HEK293 (cell line): ENCODE measurements at regions not wholly inside any gene's neighbourhood (a gene's known extent, or its start where the extent isn't known, plus 50 kb on each side); places are given as distances from the start of the nearest gene placed in this dataset.

ENCODE experiments used
- CTCF ChIA-PET: fragments of 350-600 bp; formaldehyde crosslinking; extraction: SDS; loops from one replicate; lab custom pipeline; 2021; ENCODE audit warnings: antibody characterized with exemption; lab: Yijun Ruan, JAX
- POLR2A ChIA-PET: fragments of 300-600 bp; formaldehyde crosslinking; extraction: SDS; loops from one replicate; lab custom pipeline; 2020; ENCODE audit warnings: antibody characterized with exemption, inconsistent platforms; lab: Yijun Ruan, JAX
- H3K27ac ChIP-seq: fragments of 200-500 bp; sonication (Bioruptor generic); 2 replicates; pipeline ENCODE4 v1.5.1; 2014; ENCODE audit warnings: low read depth, low read length, control low read depth, inconsistent platforms; ENCODE audit errors: extremely low read depth
- H3K36me3 ChIP-seq, 2 experiments: fragments of 200-500 bp in 1 of 2; sonication (Bioruptor generic) in 1 of 2; 1 replicate in 1 of 2; 2 replicates in 1 of 2; pipeline ENCODE4 v1.5.1; 2014 to 2017; ENCODE audit warnings: inconsistent platforms in 2 of 2, low read length in 2 of 2; ENCODE audit not compliant: control insufficient read depth in 2 of 2, insufficient read depth in 1 of 2
- H3K4me1 ChIP-seq: fragments of 200-500 bp; sonication (Bioruptor generic); 2 replicates; pipeline ENCODE4 v1.5.1; 2014; ENCODE audit warnings: mild to moderate bottlenecking, low read length, inconsistent platforms; ENCODE audit not compliant: control insufficient read depth, insufficient read depth
- H3K4me3 ChIP-seq: 2 replicates; pipeline ENCODE4 v1.5.1; 2011; ENCODE audit warnings: low read depth, mild to moderate bottlenecking, control low read depth, low read length, moderate library complexity
- H3K9me3 ChIP-seq: fragments of 200-500 bp; sonication (Bioruptor generic); 2 replicates; pipeline ENCODE4 v1.5.1; 2014; ENCODE audit warnings: low read depth, low read length, inconsistent platforms; ENCODE audit not compliant: control insufficient read depth, insufficient read depth
- EGR2 ChIP-seq: fragments of 450-650 bp; formaldehyde crosslinking; IDR thresholded peaks from 2 replicates; pipeline ENCODE4 v1.5.1; 2016; ENCODE audit warnings: low read depth, missing biosample characterization, missing genetic modification characterization
- KLF1 ChIP-seq: fragments of 450-650 bp; formaldehyde crosslinking; IDR thresholded peaks from 2 replicates; pipeline ENCODE4 v1.5.1; 2016; ENCODE audit warnings: missing biosample characterization, missing genetic modification characterization
- KLF8 ChIP-seq: fragments of 450-650 bp; formaldehyde crosslinking; IDR thresholded peaks from 2 replicates; pipeline ENCODE4 v1.5.1; 2016; ENCODE audit warnings: missing biosample characterization, missing genetic modification characterization
- REPIN1 ChIP-seq: fragments of 450-650 bp; formaldehyde crosslinking; IDR thresholded peaks from 2 replicates; pipeline ENCODE4 v1.5.1; 2017; ENCODE audit warnings: missing biosample characterization, missing genetic modification characterization, low read depth
- REST ChIP-seq: fragments of 450-650 bp; formaldehyde crosslinking; IDR thresholded peaks from 2 replicates; pipeline ENCODE4 v1.5.1; 2016; ENCODE audit warnings: missing biosample characterization, missing genetic modification characterization
- SP3 ChIP-seq: fragments of 450-650 bp; formaldehyde crosslinking; IDR thresholded peaks from 2 replicates; pipeline ENCODE4 v1.5.1; 2016; ENCODE audit warnings: missing biosample characterization, missing genetic modification characterization
- ZFHX2 ChIP-seq: fragments of 450-650 bp; formaldehyde crosslinking; conservative IDR thresholded peaks from 2 replicates; pipeline ENCODE4 v1.5.1; 2016; ENCODE audit warnings: missing biosample characterization, missing genetic modification characterization
- ZNF112 ChIP-seq: fragments of 450-650 bp; formaldehyde crosslinking; IDR thresholded peaks from 2 replicates; pipeline ENCODE4 v1.5.0; 2017; ENCODE audit warnings: missing biosample characterization, missing genetic modification characterization
- ZNF133 ChIP-seq: fragments of 450-650 bp; formaldehyde crosslinking; IDR thresholded peaks from 2 replicates; pipeline ENCODE4 v1.5.1; 2016; ENCODE audit warnings: missing biosample characterization, missing genetic modification characterization
- ZNF138 ChIP-seq: fragments of 450-650 bp; formaldehyde crosslinking; IDR thresholded peaks from 2 replicates; pipeline ENCODE4 v1.5.1; 2016; ENCODE audit warnings: missing biosample characterization, missing genetic modification characterization, borderline replicate concordance
- ZNF169 ChIP-seq: fragments of 450-650 bp; formaldehyde crosslinking; IDR thresholded peaks from 2 replicates; pipeline ENCODE4 v1.5.1; 2016; ENCODE audit warnings: missing biosample characterization, missing genetic modification characterization
- ZNF202 ChIP-seq: fragments of 450-650 bp; formaldehyde crosslinking; IDR thresholded peaks from 2 replicates; pipeline ENCODE4 v1.5.1; 2016; ENCODE audit warnings: missing biosample characterization, missing genetic modification characterization, borderline replicate concordance
- ZNF214 ChIP-seq: fragments of 450-650 bp; formaldehyde crosslinking; IDR thresholded peaks from 2 replicates; pipeline ENCODE4 v1.5.1; 2017; ENCODE audit warnings: missing biosample characterization, mild to moderate bottlenecking, missing genetic modification characterization, borderline replicate concordance
- ZNF350 ChIP-seq: fragments of 450-650 bp; formaldehyde crosslinking; IDR thresholded peaks from 2 replicates; pipeline ENCODE4 v1.5.0; 2017; ENCODE audit warnings: missing biosample characterization, mild to moderate bottlenecking, missing genetic modification characterization
- ZNF391 ChIP-seq: fragments of 450-650 bp; formaldehyde crosslinking; IDR thresholded peaks from 2 replicates; pipeline ENCODE4 v1.5.1; 2016; ENCODE audit warnings: low read depth, missing biosample characterization, missing genetic modification characterization, borderline replicate concordance
- ZNF433 ChIP-seq: fragments of 450-650 bp; formaldehyde crosslinking; IDR thresholded peaks from 2 replicates; pipeline ENCODE4 v1.5.1; 2016; ENCODE audit warnings: missing biosample characterization, missing genetic modification characterization, low read depth
- ZNF585B ChIP-seq: fragments of 450-650 bp; formaldehyde crosslinking; IDR thresholded peaks from 2 replicates; pipeline ENCODE4 v1.5.1; 2016; ENCODE audit warnings: missing biosample characterization, missing genetic modification characterization
- ZNF791 ChIP-seq: fragments of 450-650 bp; formaldehyde crosslinking; IDR thresholded peaks from 2 replicates; pipeline ENCODE4 v1.5.1; 2016; ENCODE audit warnings: missing biosample characterization, missing genetic modification characterization
- ZNF837 ChIP-seq: fragments of 450-650 bp; formaldehyde crosslinking; IDR thresholded peaks from 2 replicates; pipeline ENCODE4 v1.5.1; 2016; ENCODE audit warnings: missing biosample characterization, missing genetic modification characterization
- ZSCAN23 ChIP-seq: fragments of 450-650 bp; formaldehyde crosslinking; IDR thresholded peaks from 2 replicates; pipeline ENCODE4 v1.5.1; 2016; ENCODE audit warnings: missing biosample characterization, missing genetic modification characterization
- TF ChIP-seq, protein P1 (sequence below): fragments of 450-650 bp; formaldehyde crosslinking; IDR thresholded peaks from 2 replicates; pipeline ENCODE4 v1.5.1; 2017; ENCODE audit warnings: missing biosample characterization, missing genetic modification characterization

- CTCF ChIA-PET: interaction anchor here (1.1 kb wide), 1 partner anchor 100 kb away, joined by 3 read pairs; no protein-coding TSS in a partner anchor
- Histone ChIP-seq H3K4me1 (no peaks in the 10 kb centered on the region), H3K36me3 (no peaks in the 10 kb centered on the region), H3K4me3 (no peak overlapping the region), H3K27ac (no peak overlapping the region), H3K9me3 (no peaks in the 10 kb centered on the region)
- no peak for TF ChIP-seq ZNF433
- TF ChIP-seq ZNF138 (tag by site-specific recombination): no peak
- TF ChIP-seq, protein P1, sequence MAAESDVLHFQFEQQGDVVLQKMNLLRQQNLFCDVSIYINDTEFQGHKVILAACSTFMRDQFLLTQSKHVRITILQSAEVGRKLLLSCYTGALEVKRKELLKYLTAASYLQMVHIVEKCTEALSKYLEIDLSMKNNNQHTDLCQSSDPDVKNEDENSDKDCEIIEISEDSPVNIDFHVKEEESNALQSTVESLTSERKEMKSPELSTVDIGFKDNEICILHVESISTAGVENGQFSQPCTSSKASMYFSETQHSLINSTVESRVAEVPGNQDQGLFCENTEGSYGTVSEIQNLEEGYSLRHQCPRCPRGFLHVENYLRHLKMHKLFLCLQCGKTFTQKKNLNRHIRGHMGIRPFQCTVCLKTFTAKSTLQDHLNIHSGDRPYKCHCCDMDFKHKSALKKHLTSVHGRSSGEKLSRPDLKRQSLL (tag by site-specific recombination): no peak
- TF ChIP-seq SP3 (tag by site-specific recombination): no peak
- TF ChIP-seq ZNF214 (tag by site-specific recombination): no peak
- POLR2A ChIA-PET: no interaction called here
Measured at GRCh38 chr4:138838251-138838650, 177.3 kb upstream of the NOCT start.

- H3K36me3 ChIP-seq: no peaks in the 10 kb centered on the region
- H3K4me1 ChIP-seq: no peaks in the 10 kb centered on the region
- no peaks in the 10 kb centered on the region for H3K9me3 ChIP-seq
- TF ChIP-seq ZNF133 (tag by site-specific recombination) (peak; percentile 45; the same call in 1 of the 2 replicates), ZNF112 (no peak)
- TF ChIP-seq, all 188 proteins: peak for 1
- H3K27ac ChIP-seq: no peak overlapping the region
- ChIA-PET POLR2A (no interaction called here), CTCF (no interaction called here)
- no peak overlapping the region for H3K4me3 ChIP-seq
Measured at GRCh38 chr4:138835832-138836533, 179.6 kb upstream of the NOCT start.

DNA sequence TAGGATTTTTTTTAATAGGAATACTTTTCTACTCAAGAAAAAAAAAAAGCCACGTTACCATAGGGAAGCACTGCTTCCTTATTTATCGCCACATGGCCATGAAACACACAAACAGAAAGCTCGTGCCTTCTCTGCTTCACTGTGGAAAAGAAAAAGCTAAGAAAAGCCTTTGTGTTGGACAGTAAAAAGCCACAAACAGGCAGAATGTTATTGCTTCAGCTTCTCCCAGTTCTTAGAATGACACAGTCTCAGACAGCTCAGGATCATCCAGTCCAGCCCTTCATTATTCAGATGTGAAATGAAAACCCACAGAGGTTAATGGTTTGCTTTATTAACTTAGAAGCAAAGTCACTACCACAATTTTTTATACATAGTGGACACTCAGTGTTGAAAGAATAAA lies 181.6 kb upstream of the NOCT start:
- no peak overlapping the region for H3K27ac ChIP-seq
- CTCF ChIA-PET: interaction anchor here (0.7 kb wide), 1 partner anchor 785 kb away, joined by 7 read pairs; no protein-coding TSS in a partner anchor
- TF ChIP-seq ZNF837 (tag by site-specific recombination): no peak
- TF ChIP-seq ZNF350 (tag by site-specific recombination): no peak
- H3K4me3 ChIP-seq: no peak overlapping the region
- H3K36me3 ChIP-seq: no peaks in the 10 kb centered on the region
- POLR2A ChIA-PET: interaction anchor here (0.7 kb wide), 1 partner anchor 862 kb away, joined by 3 read pairs; no protein-coding TSS in a partner anchor
- no peaks in the 10 kb centered on the region for H3K9me3 ChIP-seq
- no peaks in the 10 kb centered on the region for H3K4me1 ChIP-seq

GRCh38 chr4:138832563-138832962 lies 183.0 kb upstream of the NOCT start:
- CTCF ChIA-PET: no interaction called here
- no peaks in the 10 kb centered on the region for H3K36me3 ChIP-seq
- H3K4me3 ChIP-seq: no peak overlapping the region
- H3K4me1 ChIP-seq: no peaks in the 10 kb centered on the region
- TF ChIP-seq EGR2: peak; percentile 66
- TF ChIP-seq ZNF391 (tag by site-specific recombination): no peak
- peak; percentile 64 for TF ChIP-seq ZFHX2 (tag by site-specific recombination)
- TF ChIP-seq KLF8 (tag by site-specific recombination): no peak
- TF ChIP-seq, all 188 proteins: peak for 2
- H3K27ac ChIP-seq: no peak overlapping the region
- POLR2A ChIA-PET: no interaction called here
- H3K9me3 ChIP-seq: no peaks in the 10 kb centered on the region

GRCh38 chr4:138831948-138832347 lies 183.6 kb upstream of the NOCT start:
- no peak overlapping the region for H3K4me3 ChIP-seq
- POLR2A ChIA-PET: no interaction called here
- H3K9me3 ChIP-seq: no peaks in the 10 kb centered on the region
- no peaks in the 10 kb centered on the region for H3K36me3 ChIP-seq
- CTCF ChIA-PET: no interaction called here
- TF ChIP-seq ZNF202 (no peak), ZNF791 (tag by site-specific recombination) (no peak), KLF1 (tag by site-specific recombination) (no peak), REST (tag by site-specific recombination) (no peak), ZNF169 (tag by site-specific recombination) (no peak), ZNF585B (no peak), SP3 (tag by site-specific recombination) (no peak), REPIN1 (tag by site-specific recombination) (no peak), ZNF433 (no peak), ZSCAN23 (tag by site-specific recombination) (no peak)
- no peak overlapping the region for H3K27ac ChIP-seq
- no peaks in the 10 kb centered on the region for H3K4me1 ChIP-seq
